ENCODE measurements at regions not wholly inside any gene's neighbourhood (a gene's known extent, or its start where the extent isn't known, plus 50 kb on each side); places are given as distances from the start of the nearest gene placed in this dataset.
"Not testable (repeated sequence)": the region's sequence is repeated elsewhere in the genome, so short reads cannot be mapped to it uniquely, and the experiment has no call there.

DNA sequence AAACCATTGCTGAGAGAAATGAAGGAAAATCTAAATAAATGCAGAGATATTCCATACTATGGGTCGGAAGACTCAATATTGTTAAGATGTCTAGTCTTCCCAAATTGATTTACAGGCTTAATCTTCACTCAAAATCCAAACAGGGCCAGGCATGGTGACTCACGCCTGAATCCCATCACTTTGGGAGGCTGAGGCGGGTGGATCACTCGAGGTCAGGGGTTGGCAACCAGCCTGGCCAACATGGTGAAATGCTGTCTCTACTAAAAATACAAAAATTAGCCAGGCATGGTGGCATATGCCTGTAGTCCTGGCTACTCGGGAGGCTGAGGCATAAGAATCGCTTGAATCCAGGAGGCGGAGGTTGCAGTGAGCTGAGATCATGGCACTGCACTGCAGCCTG, 94.1 kb upstream of the RPH3A start:
- TF ChIP-seq, protein P1, sequence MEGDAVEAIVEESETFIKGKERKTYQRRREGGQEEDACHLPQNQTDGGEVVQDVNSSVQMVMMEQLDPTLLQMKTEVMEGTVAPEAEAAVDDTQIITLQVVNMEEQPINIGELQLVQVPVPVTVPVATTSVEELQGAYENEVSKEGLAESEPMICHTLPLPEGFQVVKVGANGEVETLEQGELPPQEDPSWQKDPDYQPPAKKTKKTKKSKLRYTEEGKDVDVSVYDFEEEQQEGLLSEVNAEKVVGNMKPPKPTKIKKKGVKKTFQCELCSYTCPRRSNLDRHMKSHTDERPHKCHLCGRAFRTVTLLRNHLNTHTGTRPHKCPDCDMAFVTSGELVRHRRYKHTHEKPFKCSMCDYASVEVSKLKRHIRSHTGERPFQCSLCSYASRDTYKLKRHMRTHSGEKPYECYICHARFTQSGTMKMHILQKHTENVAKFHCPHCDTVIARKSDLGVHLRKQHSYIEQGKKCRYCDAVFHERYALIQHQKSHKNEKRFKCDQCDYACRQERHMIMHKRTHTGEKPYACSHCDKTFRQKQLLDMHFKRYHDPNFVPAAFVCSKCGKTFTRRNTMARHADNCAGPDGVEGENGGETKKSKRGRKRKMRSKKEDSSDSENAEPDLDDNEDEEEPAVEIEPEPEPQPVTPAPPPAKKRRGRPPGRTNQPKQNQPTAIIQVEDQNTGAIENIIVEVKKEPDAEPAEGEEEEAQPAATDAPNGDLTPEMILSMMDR (conservative IDR thresholded peaks at IDR 0.05), result not testable (repeated sequence)
- TF ChIP-seq EZH2 (IDR thresholded peaks at IDR 0.05; ENCODE audit: low read depth), result not testable (repeated sequence)

Measured in PC-9 (cell line).